ENCODE measurements at regions not wholly inside any gene's neighbourhood (a gene's known extent, or its start where the extent isn't known, plus 50 kb on each side); places are given as distances from the start of the nearest gene placed in this dataset.

DNA sequence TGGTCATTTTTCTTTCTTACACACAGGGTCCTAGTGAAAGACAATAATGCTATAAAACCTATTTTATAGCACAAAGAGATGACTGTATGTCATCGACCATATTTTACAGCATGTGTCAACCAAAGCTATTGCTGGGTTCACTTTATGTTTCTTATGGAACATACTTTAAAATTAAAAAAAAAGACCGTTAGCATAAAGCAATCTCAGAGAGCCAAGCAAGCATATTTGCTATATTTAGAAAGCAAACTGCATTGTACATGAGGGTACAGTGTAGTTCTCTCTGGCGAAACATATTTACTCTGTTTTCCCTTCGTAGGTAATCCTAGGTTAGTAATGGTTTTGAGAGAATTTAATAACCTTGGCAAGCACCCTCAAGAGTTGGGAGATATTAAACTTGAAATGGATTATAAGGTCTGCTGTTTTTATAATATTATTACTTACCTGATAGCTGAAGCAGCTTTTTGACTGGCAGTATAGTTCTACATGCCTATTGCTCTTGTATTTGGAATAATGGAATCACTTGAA is 244.2 kb upstream of the POM121L12 start:
- no TSS peak for BruUV-seq (replicated peaks)
- Histone ChIP-seq H3K9me2 (ENCODE audit: insufficient read depth) (no peaks in the 10 kb centered on the region), H4K20me1 (ENCODE audit: insufficient read depth) (no peaks in the 10 kb centered on the region), H3K4me3 (no peak overlapping the region), H3K4me1 (replicated peaks; ENCODE audit: insufficient read depth) (no peaks in the 10 kb centered on the region), H3K4me2 (no peak overlapping the region), H2AFZ (no peak overlapping the region), H3K36me3 (ENCODE audit: low read depth) (no peaks in the 10 kb centered on the region), H3K79me2 (ENCODE audit: low read depth) (no peaks in the 10 kb centered on the region), H3K9me3 (ENCODE audit: insufficient read depth, low read depth) (no peaks in the 10 kb centered on the region), H3K27ac (no peak overlapping the region), H3K27me3 (ENCODE audit: insufficient read depth, low read depth) (peaks cover 3% of the 10 kb centered on the region; the same call in 1 of the 2 replicates), H3F3A (ENCODE audit: insufficient read depth, low read depth) (no peaks in the 10 kb centered on the region)
- DNase-seq: no peak
- CTCF ChIA-PET: no interaction called here
- TF ChIP-seq, protein P1, sequence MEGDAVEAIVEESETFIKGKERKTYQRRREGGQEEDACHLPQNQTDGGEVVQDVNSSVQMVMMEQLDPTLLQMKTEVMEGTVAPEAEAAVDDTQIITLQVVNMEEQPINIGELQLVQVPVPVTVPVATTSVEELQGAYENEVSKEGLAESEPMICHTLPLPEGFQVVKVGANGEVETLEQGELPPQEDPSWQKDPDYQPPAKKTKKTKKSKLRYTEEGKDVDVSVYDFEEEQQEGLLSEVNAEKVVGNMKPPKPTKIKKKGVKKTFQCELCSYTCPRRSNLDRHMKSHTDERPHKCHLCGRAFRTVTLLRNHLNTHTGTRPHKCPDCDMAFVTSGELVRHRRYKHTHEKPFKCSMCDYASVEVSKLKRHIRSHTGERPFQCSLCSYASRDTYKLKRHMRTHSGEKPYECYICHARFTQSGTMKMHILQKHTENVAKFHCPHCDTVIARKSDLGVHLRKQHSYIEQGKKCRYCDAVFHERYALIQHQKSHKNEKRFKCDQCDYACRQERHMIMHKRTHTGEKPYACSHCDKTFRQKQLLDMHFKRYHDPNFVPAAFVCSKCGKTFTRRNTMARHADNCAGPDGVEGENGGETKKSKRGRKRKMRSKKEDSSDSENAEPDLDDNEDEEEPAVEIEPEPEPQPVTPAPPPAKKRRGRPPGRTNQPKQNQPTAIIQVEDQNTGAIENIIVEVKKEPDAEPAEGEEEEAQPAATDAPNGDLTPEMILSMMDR (conservative IDR thresholded peaks at IDR 0.05): no peak
- no peak for TF ChIP-seq EZH2 (IDR thresholded peaks at IDR 0.05; ENCODE audit: low read depth)
- intact Hi-C loops (cut with micrococcal nuclease; ENCODE audit: unreplicated experiment): no loop called here
- POLR2A ChIA-PET (ENCODE audit: unreplicated experiment): no interaction called here

DNA sequence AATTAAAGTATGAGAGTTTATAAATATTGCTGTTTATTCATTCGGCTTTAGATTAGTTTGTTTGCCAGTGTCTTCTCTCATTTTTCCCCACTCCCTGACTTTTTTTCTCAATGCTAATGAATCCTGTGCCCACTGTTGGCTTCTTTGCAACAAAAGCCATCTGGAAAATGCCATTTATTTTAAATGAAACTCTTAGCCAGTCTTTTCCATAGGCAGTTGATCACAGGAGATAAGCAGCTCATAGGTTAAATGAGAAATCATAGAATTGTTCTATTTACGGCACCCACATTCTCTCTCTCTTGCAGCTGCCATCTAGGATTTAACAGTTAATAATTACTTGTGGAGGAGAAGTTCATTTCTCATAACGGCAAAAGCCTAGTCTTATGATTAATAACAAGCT is 249.3 kb upstream of the POM121L12 start:
- H3K4me2 ChIP-seq: no peak overlapping the region
- no peak overlapping the region for H3K27ac ChIP-seq
- H3K27me3 ChIP-seq (ENCODE audit: insufficient read depth, low read depth): no peaks in the 10 kb centered on the region
- H3K4me3 ChIP-seq: no peak overlapping the region
- H3K36me3 ChIP-seq (ENCODE audit: low read depth): no peaks in the 10 kb centered on the region
- no peaks in the 10 kb centered on the region for H3K9me2 ChIP-seq (ENCODE audit: insufficient read depth)
- no peaks in the 10 kb centered on the region for H3F3A ChIP-seq (ENCODE audit: insufficient read depth, low read depth)
- no TSS peak for BruUV-seq (replicated peaks)
- intact Hi-C loops (cut with micrococcal nuclease; ENCODE audit: unreplicated experiment): no loop called here
- ChIA-PET CTCF (no interaction called here), POLR2A (ENCODE audit: unreplicated experiment) (no interaction called here)
- DNase-seq: no peak
- H4K20me1 ChIP-seq (ENCODE audit: insufficient read depth): no peaks in the 10 kb centered on the region
- no peaks in the 10 kb centered on the region for H3K4me1 ChIP-seq (replicated peaks; ENCODE audit: insufficient read depth)
- TF ChIP-seq, protein P1 (conservative IDR thresholded peaks at IDR 0.05): no peak
- no peak for TF ChIP-seq EZH2 (IDR thresholded peaks at IDR 0.05; ENCODE audit: low read depth)
- H3K79me2 ChIP-seq (ENCODE audit: low read depth): no peaks in the 10 kb centered on the region
- no peaks in the 10 kb centered on the region for H3K9me3 ChIP-seq (ENCODE audit: insufficient read depth, low read depth)
- no peak overlapping the region for H2AFZ ChIP-seq

DNA sequence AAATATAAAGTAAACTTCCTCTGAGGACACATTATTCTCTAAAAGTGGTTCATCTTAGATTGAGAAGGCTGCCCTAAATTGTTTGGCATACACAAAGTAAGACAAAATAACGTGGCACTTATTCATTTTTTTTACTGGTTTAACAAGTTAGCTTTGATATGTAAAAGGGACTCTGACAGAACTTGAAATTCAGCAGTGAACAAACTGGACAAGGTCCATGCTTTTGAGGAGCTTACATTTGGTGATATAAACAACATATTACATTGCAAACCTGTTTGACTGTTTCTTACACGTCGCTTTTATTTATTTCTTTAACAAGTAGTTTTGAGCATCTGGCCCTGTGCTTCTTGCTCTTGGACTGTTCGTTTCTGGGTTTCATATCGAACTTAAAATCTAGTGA is 253.1 kb upstream of the POM121L12 start:
- H3K9me3 ChIP-seq (ENCODE audit: insufficient read depth, low read depth): no peaks in the 10 kb centered on the region
- intact Hi-C loops (cut with micrococcal nuclease; ENCODE audit: unreplicated experiment): no loop called here
- CTCF ChIA-PET: no interaction called here
- no peaks in the 10 kb centered on the region for H3F3A ChIP-seq (ENCODE audit: insufficient read depth, low read depth)
- H3K4me2 ChIP-seq: no peak overlapping the region
- DNase-seq: no peak
- H3K27me3 ChIP-seq (ENCODE audit: insufficient read depth, low read depth): no peaks in the 10 kb centered on the region
- H4K20me1 ChIP-seq (ENCODE audit: insufficient read depth): no peaks in the 10 kb centered on the region
- no peak overlapping the region for H2AFZ ChIP-seq
- H3K36me3 ChIP-seq (ENCODE audit: low read depth): no peaks in the 10 kb centered on the region
- no peaks in the 10 kb centered on the region for H3K4me1 ChIP-seq (replicated peaks; ENCODE audit: insufficient read depth)
- no peaks in the 10 kb centered on the region for H3K9me2 ChIP-seq (ENCODE audit: insufficient read depth)
- TF ChIP-seq EZH2 (IDR thresholded peaks at IDR 0.05; ENCODE audit: low read depth): no peak
- TF ChIP-seq, protein P1 (conservative IDR thresholded peaks at IDR 0.05): no peak
- H3K27ac ChIP-seq: no peak overlapping the region
- no peak overlapping the region for H3K4me3 ChIP-seq
- POLR2A ChIA-PET (ENCODE audit: unreplicated experiment): no interaction called here
- no TSS peak for BruUV-seq (replicated peaks)
- no peaks in the 10 kb centered on the region for H3K79me2 ChIP-seq (ENCODE audit: low read depth)
